ENCODE measurements at regions not wholly inside any gene's neighbourhood (a gene's known extent, or its start where the extent isn't known, plus 50 kb on each side); places are given as distances from the start of the nearest gene placed in this dataset.

- no peak for TF ChIP-seq POLR2A (IDR thresholded peaks at IDR 0.05; ENCODE audit: low read length)
- no peak for TF ChIP-seq GATA1 (IDR thresholded peaks at IDR 0.05; ENCODE audit: low read depth, low read length)
Measured at GRCh38 chr5:119752921-119753886, 123.8 kb downstream of the FAM170A start.

Data from erythroblast (primary cell).